ENCODE measurements at regions not wholly inside any gene's neighbourhood (a gene's known extent, or its start where the extent isn't known, plus 50 kb on each side); places are given as distances from the start of the nearest gene placed in this dataset.

- Histone ChIP-seq H3K27me3 (ENCODE audit: control insufficient read depth, insufficient read depth, low read length) (peaks cover 19% of the 10 kb centered on the region), H3K36me3 (ENCODE audit: control insufficient read depth, insufficient read depth, low read length) (no peaks in the 10 kb centered on the region), H3K4me3 (ENCODE audit: low read length) (no peak overlapping the region), H3K9me3 (replicated peaks; ENCODE audit: control insufficient read depth, low read depth, low read length) (no peaks in the 10 kb centered on the region), H3K4me1 (ENCODE audit: control insufficient read depth, insufficient read depth, low read length) (no peaks in the 10 kb centered on the region), H3K27ac (ENCODE audit: low read length) (no peak overlapping the region)
- WGBS (ENCODE audit: insufficient coverage): 79% methylated on average over 9 of the region's 10 CpGs
- no peak for DNase-seq
Measured at GRCh38 chrX:39019056-39019455, 217.8 kb downstream of the MID1IP1 start.

- no peak overlapping the region for H3K4me3 ChIP-seq (ENCODE audit: low read length)
- no peaks in the 10 kb centered on the region for H3K4me1 ChIP-seq (ENCODE audit: control insufficient read depth, insufficient read depth, low read length)
- no peaks in the 10 kb centered on the region for H3K36me3 ChIP-seq (ENCODE audit: control insufficient read depth, insufficient read depth, low read length)
- peaks cover 16% of the 10 kb centered on the region for H3K27me3 ChIP-seq (ENCODE audit: control insufficient read depth, insufficient read depth, low read length)
- DNase-seq: no peak
- 71% methylated on average over 1 of the region's 6 CpGs for WGBS (ENCODE audit: insufficient coverage)
- no peak overlapping the region for H3K27ac ChIP-seq (ENCODE audit: low read length)
- no peaks in the 10 kb centered on the region for H3K9me3 ChIP-seq (replicated peaks; ENCODE audit: control insufficient read depth, low read depth, low read length)
Measured at GRCh38 chrX:39020051-39020669, 218.9 kb downstream of the MID1IP1 start.

GRCh38 chrX:39022106-39022505 lies 220.8 kb downstream of the MID1IP1 start:
- no peaks in the 10 kb centered on the region for H3K4me1 ChIP-seq (ENCODE audit: control insufficient read depth, insufficient read depth, low read length)
- peaks cover 10% of the 10 kb centered on the region for H3K27me3 ChIP-seq (ENCODE audit: control insufficient read depth, insufficient read depth, low read length)
- no peak overlapping the region for H3K4me3 ChIP-seq (ENCODE audit: low read length)
- DNase-seq: no peak
- H3K27ac ChIP-seq (ENCODE audit: low read length): no peak overlapping the region
- no peaks in the 10 kb centered on the region for H3K9me3 ChIP-seq (replicated peaks; ENCODE audit: control insufficient read depth, low read depth, low read length)
- H3K36me3 ChIP-seq (ENCODE audit: control insufficient read depth, insufficient read depth, low read length): no peaks in the 10 kb centered on the region
- no CpG with 5 or more reads among the region's 2 CpGs for WGBS (ENCODE audit: insufficient coverage)

GRCh38 chrX:39029221-39029620 lies 228.0 kb downstream of the MID1IP1 start:
- H3K4me3 ChIP-seq (ENCODE audit: low read length): no peak overlapping the region
- no CpG with 5 or more reads among the region's 2 CpGs for WGBS (ENCODE audit: insufficient coverage)
- DNase-seq: no peak
- peaks cover 16% of the 10 kb centered on the region for H3K9me3 ChIP-seq (replicated peaks; ENCODE audit: control insufficient read depth, low read depth, low read length)
- H3K27me3 ChIP-seq (ENCODE audit: control insufficient read depth, insufficient read depth, low read length): no peaks in the 10 kb centered on the region
- no peaks in the 10 kb centered on the region for H3K4me1 ChIP-seq (ENCODE audit: control insufficient read depth, insufficient read depth, low read length)
- no peak overlapping the region for H3K27ac ChIP-seq (ENCODE audit: low read length)
- H3K36me3 ChIP-seq (ENCODE audit: control insufficient read depth, insufficient read depth, low read length): no peaks in the 10 kb centered on the region

GRCh38 chrX:39030636-39031035 lies 229.4 kb downstream of the MID1IP1 start:
- Histone ChIP-seq H3K4me1 (ENCODE audit: control insufficient read depth, insufficient read depth, low read length) (no peaks in the 10 kb centered on the region), H3K27ac (ENCODE audit: low read length) (no peak overlapping the region), H3K36me3 (ENCODE audit: control insufficient read depth, insufficient read depth, low read length) (no peaks in the 10 kb centered on the region), H3K27me3 (ENCODE audit: control insufficient read depth, insufficient read depth, low read length) (peaks cover 2% of the 10 kb centered on the region), H3K9me3 (replicated peaks; ENCODE audit: control insufficient read depth, low read depth, low read length) (peaks cover 16% of the 10 kb centered on the region), H3K4me3 (ENCODE audit: low read length) (no peak overlapping the region)
- DNase-seq: no peak
- no CpG with 5 or more reads among the region's 2 CpGs for WGBS (ENCODE audit: insufficient coverage)

- DNase-seq: no peak
- Histone ChIP-seq H3K36me3 (ENCODE audit: control insufficient read depth, insufficient read depth, low read length) (no peaks in the 10 kb centered on the region), H3K9me3 (replicated peaks; ENCODE audit: control insufficient read depth, low read depth, low read length) (no peaks in the 10 kb centered on the region), H3K4me3 (ENCODE audit: low read length) (no peak overlapping the region), H3K4me1 (ENCODE audit: control insufficient read depth, insufficient read depth, low read length) (no peaks in the 10 kb centered on the region), H3K27ac (ENCODE audit: low read length) (no peak overlapping the region), H3K27me3 (ENCODE audit: control insufficient read depth, insufficient read depth, low read length) (peaks cover 9% of the 10 kb centered on the region)
- WGBS (ENCODE audit: insufficient coverage): no CpG with 5 or more reads among the region's 1 CpG
Measured at GRCh38 chrX:39039890-39040289, 238.6 kb downstream of the MID1IP1 start.

GRCh38 chrX:39043838-39044550 lies 242.7 kb downstream of the MID1IP1 start:
- Histone ChIP-seq H3K4me3 (ENCODE audit: low read length) (no peak overlapping the region), H3K27ac (ENCODE audit: low read length) (no peak overlapping the region), H3K36me3 (ENCODE audit: control insufficient read depth, insufficient read depth, low read length) (no peaks in the 10 kb centered on the region), H3K4me1 (ENCODE audit: control insufficient read depth, insufficient read depth, low read length) (no peaks in the 10 kb centered on the region), H3K9me3 (replicated peaks; ENCODE audit: control insufficient read depth, low read depth, low read length) (no peaks in the 10 kb centered on the region), H3K27me3 (ENCODE audit: control insufficient read depth, insufficient read depth, low read length) (peaks cover 12% of the 10 kb centered on the region)
- DNase-seq: no peak
- WGBS (ENCODE audit: insufficient coverage): 100% methylated on average over 1 of the region's 2 CpGs

GRCh38 chrX:39047174-39047573 lies 245.9 kb downstream of the MID1IP1 start:
- no peak for DNase-seq
- H3K4me1 ChIP-seq (ENCODE audit: control insufficient read depth, insufficient read depth, low read length): peaks cover 5% of the 10 kb centered on the region

GRCh38 chrX:39049975-39050374 lies 248.7 kb downstream of the MID1IP1 start:
- H3K36me3 ChIP-seq (ENCODE audit: control insufficient read depth, insufficient read depth, low read length): no peaks in the 10 kb centered on the region
- H3K27me3 ChIP-seq (ENCODE audit: control insufficient read depth, insufficient read depth, low read length): peaks cover 23% of the 10 kb centered on the region
- no peak overlapping the region for H3K4me3 ChIP-seq (ENCODE audit: low read length)
- DNase-seq: no peak
- H3K4me1 ChIP-seq (ENCODE audit: control insufficient read depth, insufficient read depth, low read length): peaks cover 6% of the 10 kb centered on the region
- no CpG with 5 or more reads among the region's 2 CpGs for WGBS (ENCODE audit: insufficient coverage)
- H3K27ac ChIP-seq (ENCODE audit: low read length): no peak overlapping the region
- no peaks in the 10 kb centered on the region for H3K9me3 ChIP-seq (replicated peaks; ENCODE audit: control insufficient read depth, low read depth, low read length)

More at GRCh38 chrX:39047174-39047573, 245.9 kb downstream of the MID1IP1 start:
- H3K27me3 ChIP-seq (ENCODE audit: control insufficient read depth, insufficient read depth, low read length): peaks cover 15% of the 10 kb centered on the region
- no peaks in the 10 kb centered on the region for H3K36me3 ChIP-seq (ENCODE audit: control insufficient read depth, insufficient read depth, low read length)
- WGBS (ENCODE audit: insufficient coverage): 73% methylated on average over 2 of the region's 2 CpGs
- H3K9me3 ChIP-seq (replicated peaks; ENCODE audit: control insufficient read depth, low read depth, low read length): no peaks in the 10 kb centered on the region
- H3K4me3 ChIP-seq (ENCODE audit: low read length): no peak overlapping the region
- no peak overlapping the region for H3K27ac ChIP-seq (ENCODE audit: low read length)

- WGBS (ENCODE audit: insufficient coverage): 73% methylated on average over 4 of the region's 4 CpGs
- H3K27ac ChIP-seq (ENCODE audit: low read length): no peak overlapping the region
Measured at GRCh38 chrX:39050427-39050826, 249.2 kb downstream of the MID1IP1 start.

More at GRCh38 chrX:39050427-39050826, 249.2 kb downstream of the MID1IP1 start:
- DNase-seq: no peak
- Histone ChIP-seq H3K27me3 (ENCODE audit: control insufficient read depth, insufficient read depth, low read length) (peaks cover 23% of the 10 kb centered on the region), H3K4me3 (ENCODE audit: low read length) (no peak overlapping the region), H3K9me3 (replicated peaks; ENCODE audit: control insufficient read depth, low read depth, low read length) (no peaks in the 10 kb centered on the region), H3K36me3 (ENCODE audit: control insufficient read depth, insufficient read depth, low read length) (no peaks in the 10 kb centered on the region), H3K4me1 (ENCODE audit: control insufficient read depth, insufficient read depth, low read length) (peaks cover 6% of the 10 kb centered on the region)

Data from muscle of leg (tissue), 3 donors.